B cell (primary cell): ENCODE measurements at regions not wholly inside any gene's neighbourhood (a gene's known extent, or its start where the extent isn't known, plus 50 kb on each side); places are given as distances from the start of the nearest gene placed in this dataset.
"Not testable (repeated sequence)": the region's sequence is repeated elsewhere in the genome, so short reads cannot be mapped to it uniquely, and the experiment has no call there.

Experiments used
- ATAC-seq: fragments of 200-7000 bp; cut with Tn5 transposase; one replicate; pipeline ENCODE4 v1.10.0; 2021; ENCODE audit warnings: low read depth, mild to moderate bottlenecking, moderate number of reproducible peaks, moderate library complexity
- CTCF ChIA-PET: fragments of 350-600 bp; sonication (Branson Sonifier 250); formaldehyde crosslinking; loops from one replicate; lab custom pipeline; 2021; ENCODE audit warnings: antibody characterized with exemption, inconsistent platforms; lab: Charles Lee
- POLR2A ChIA-PET: fragments of 350-600 bp; sonication (Branson Sonifier 250); formaldehyde crosslinking; loops from one replicate; lab custom pipeline; 2021; ENCODE audit warnings: antibody characterized with exemption; lab: Charles Lee
- DNase-seq: peaks from one replicate; pipeline ENCODE4 v3.0.0; 2013
- H2AFZ ChIP-seq: 2 replicates; pipeline ENCODE4 v1.6.1; 2012; ENCODE audit warnings: mild to moderate bottlenecking, low read depth, low read length; ENCODE audit not compliant: insufficient read depth, poor library complexity, severe bottlenecking
- H3K27ac ChIP-seq, 2 donors: 1 replicate in 1 of 2; 2 replicates in 1 of 2; pipeline ENCODE4 v1.5.1; 2012 to 2013; ENCODE audit warnings: low read length in 2 of 2, mild to moderate bottlenecking in 2 of 2, moderate library complexity in 1 of 2
- H3K27me3 ChIP-seq, 4 experiments: fragments of 200-600 bp in 1 of 4; sonication (generic) in 1 of 4; replicated peaks in 1 of 4; 1 replicate in 2 of 4; 2 replicates in 2 of 4; pipeline versions ENCODE4 v1.6.1 to v1.7.0; 2013 to 2016; ENCODE audit warnings: low read length in 3 of 4, mild to moderate bottlenecking in 2 of 4, mixed read lengths in 1 of 4, moderate library complexity in 1 of 4; ENCODE audit not compliant: insufficient read depth in 4 of 4, control insufficient read depth in 3 of 4; ENCODE audit errors: control extremely low read depth in 1 of 4
- H3K36me3 ChIP-seq, 2 experiments: replicated peaks in 1 of 2; 1 replicate in 1 of 2; 2 replicates in 1 of 2; pipeline versions ENCODE4 v1.6.1 to v1.7.1; 2013; ENCODE audit warnings: low read length in 1 of 2; ENCODE audit not compliant: insufficient read depth in 2 of 2, control insufficient read depth in 1 of 2; ENCODE audit errors: control extremely low read depth in 1 of 2, extremely low read depth in 1 of 2
- H3K4me1 ChIP-seq, 2 donors: fragments of 200-600 bp in 1 of 2; sonication (generic) in 1 of 2; 1 replicate in 1 of 2; 2 replicates in 1 of 2; pipeline versions ENCODE4 v1.5.1 to v1.6.1; 2013 to 2017; ENCODE audit warnings: low read length in 2 of 2; ENCODE audit not compliant: control insufficient read depth in 2 of 2, insufficient read depth in 2 of 2
- H3K4me2 ChIP-seq: replicated peaks from 2 replicates; pipeline ENCODE3; 2012; ENCODE audit warnings: mild to moderate bottlenecking, low read depth, low read length; ENCODE audit not compliant: poor library complexity, severe bottlenecking
- H3K4me3 ChIP-seq, 5 experiments: fragments of 200-600 bp in 1 of 5; sonication (generic) in 1 of 5; 1 replicate in 3 of 5; 2 replicates in 2 of 5; pipeline versions ENCODE4 v1.5.1 to v1.7.0; 2011 to 2016; ENCODE audit warnings: low read length in 4 of 5, mild to moderate bottlenecking in 4 of 5, low read depth in 2 of 5, control low read depth in 1 of 5, moderate library complexity in 1 of 5; ENCODE audit not compliant: insufficient read depth in 1 of 5; ENCODE audit errors: control extremely low read depth in 1 of 5, extremely low read depth in 1 of 5
- H3K79me2 ChIP-seq: fragments of 200-600 bp; sonication (generic); one replicate; pipeline ENCODE4 v1.6.0; 2016; ENCODE audit warnings: low read length; ENCODE audit not compliant: control insufficient read depth, insufficient read depth
- H3K9ac ChIP-seq: fragments of 200-600 bp; sonication (generic); 2 replicates; pipeline ENCODE4 v1.6.1; 2017; ENCODE audit warnings: mild to moderate bottlenecking, low read length, moderate library complexity
- H3K9me3 ChIP-seq, 3 donors: one replicate each; pipeline versions ENCODE4 v1.6.1 to v1.7.1; 2013; ENCODE audit warnings: low read length in 2 of 3; ENCODE audit not compliant: control insufficient read depth in 2 of 3, insufficient read depth in 1 of 3; ENCODE audit errors: control extremely low read depth in 1 of 3
- H4K20me1 ChIP-seq: 2 replicates; pipeline ENCODE4 v1.6.0; 2012; ENCODE audit warnings: mild to moderate bottlenecking, low read length; ENCODE audit not compliant: insufficient read depth, control insufficient read depth, poor library complexity, severe bottlenecking
- H3K27ac Mint-ChIP-seq: one replicate; pipeline ENCODE4 v1.8.0; 2021; ENCODE audit warnings: mixed read lengths
- H3K27me3 Mint-ChIP-seq: one replicate; pipeline ENCODE4 v1.8.0; 2021; ENCODE audit warnings: mixed read lengths
- H3K4me1 Mint-ChIP-seq: one replicate; pipeline ENCODE4 v1.8.0; 2021; ENCODE audit warnings: mixed read lengths
- H3K4me3 Mint-ChIP-seq: one replicate; pipeline ENCODE4 v1.8.0; 2021; ENCODE audit warnings: mixed read lengths
- H3K9me3 Mint-ChIP-seq: one replicate; pipeline ENCODE4 v1.8.0; 2022; ENCODE audit warnings: mixed read lengths; ENCODE audit not compliant: insufficient read depth
- EZH2 ChIP-seq: IDR thresholded peaks from 2 replicates; pipeline ENCODE4 v1.6.1; 2012; ENCODE audit warnings: borderline replicate concordance, low read depth, mild to moderate bottlenecking, moderate library complexity, low read length; ENCODE audit not compliant: insufficient read depth, poor library complexity, severe bottlenecking
- WGBS: methylation state at CpG from one replicate; pipeline ENCODE4 v1.1.5; 2013; ENCODE audit warnings: missing lambda C conversion rate; ENCODE audit not compliant: insufficient coverage; 5-methylcytosine and 5-hydroxymethylcytosine counted together
- intact Hi-C: fragments of 100-400 bp; cut with micrococcal nuclease; formaldehyde crosslinking; loops from one replicate; pipeline ENCODE4 v1.10.0; 2022
- TF ChIP-seq, protein P1 (sequence below): fragments of 200-600 bp; IDR thresholded peaks from one replicate; pipeline ENCODE4 v1.8.0; 2022; ENCODE audit warnings: antibody characterized with exemption, mild to moderate bottlenecking

DNA sequence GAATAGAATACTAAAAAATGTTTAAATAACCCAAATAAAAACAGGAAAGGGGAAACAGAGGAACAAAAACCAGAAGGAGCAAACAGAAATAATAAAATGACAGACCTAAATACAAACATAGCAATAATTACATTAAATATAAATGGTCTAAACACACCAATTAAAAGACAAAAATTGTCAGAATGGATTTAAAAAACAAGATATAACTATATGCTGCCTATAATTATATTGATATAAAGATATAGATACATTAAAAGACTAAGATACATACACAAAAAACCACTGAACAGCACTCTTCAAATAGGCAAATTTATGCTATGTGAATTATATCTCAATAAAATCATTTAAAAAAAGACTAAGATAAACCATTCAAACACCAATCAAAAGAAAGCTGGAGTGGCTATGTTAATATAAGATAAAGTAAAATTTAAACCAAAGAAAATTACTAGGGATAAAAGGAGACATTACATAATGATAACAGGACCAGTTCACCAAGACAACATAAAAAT lies 168.9 kb downstream of the SMAD6 start:
- no peak overlapping the region for H3K4me3 Mint-ChIP-seq
- Histone ChIP-seq H3K27me3 (no peaks in the 10 kb centered on the region), H3K4me2 (no peak overlapping the region), H3K27ac (no peak overlapping the region), H3K4me1 (peaks cover 12 to 23% of the 10 kb centered on the region in 2 donors), H2AFZ (no peak overlapping the region), H3K9ac (no peak overlapping the region), H4K20me1 (no peaks in the 10 kb centered on the region), H3K4me3 (no peak overlapping the region), H3K9me3 (peaks cover 0 to 5% (median 0%) of the 10 kb centered on the region in 3 donors), H3K79me2 (no peaks in the 10 kb centered on the region), H3K36me3 (no peaks in the 10 kb centered on the region)
- intact Hi-C loops: no loop called here
- POLR2A ChIA-PET: no interaction called here
- CTCF ChIA-PET: no interaction called here
- no peak overlapping the region for H3K27ac Mint-ChIP-seq
- H3K9me3 Mint-ChIP-seq: no peaks in the 10 kb centered on the region
- DNase-seq (no peak), ATAC-seq (no peak)
- H3K27me3 Mint-ChIP-seq: no peaks in the 10 kb centered on the region
- TF ChIP-seq, protein P1, sequence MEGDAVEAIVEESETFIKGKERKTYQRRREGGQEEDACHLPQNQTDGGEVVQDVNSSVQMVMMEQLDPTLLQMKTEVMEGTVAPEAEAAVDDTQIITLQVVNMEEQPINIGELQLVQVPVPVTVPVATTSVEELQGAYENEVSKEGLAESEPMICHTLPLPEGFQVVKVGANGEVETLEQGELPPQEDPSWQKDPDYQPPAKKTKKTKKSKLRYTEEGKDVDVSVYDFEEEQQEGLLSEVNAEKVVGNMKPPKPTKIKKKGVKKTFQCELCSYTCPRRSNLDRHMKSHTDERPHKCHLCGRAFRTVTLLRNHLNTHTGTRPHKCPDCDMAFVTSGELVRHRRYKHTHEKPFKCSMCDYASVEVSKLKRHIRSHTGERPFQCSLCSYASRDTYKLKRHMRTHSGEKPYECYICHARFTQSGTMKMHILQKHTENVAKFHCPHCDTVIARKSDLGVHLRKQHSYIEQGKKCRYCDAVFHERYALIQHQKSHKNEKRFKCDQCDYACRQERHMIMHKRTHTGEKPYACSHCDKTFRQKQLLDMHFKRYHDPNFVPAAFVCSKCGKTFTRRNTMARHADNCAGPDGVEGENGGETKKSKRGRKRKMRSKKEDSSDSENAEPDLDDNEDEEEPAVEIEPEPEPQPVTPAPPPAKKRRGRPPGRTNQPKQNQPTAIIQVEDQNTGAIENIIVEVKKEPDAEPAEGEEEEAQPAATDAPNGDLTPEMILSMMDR: no peak
- TF ChIP-seq EZH2: no peak
- peaks cover 18% of the 10 kb centered on the region for H3K4me1 Mint-ChIP-seq

DNA sequence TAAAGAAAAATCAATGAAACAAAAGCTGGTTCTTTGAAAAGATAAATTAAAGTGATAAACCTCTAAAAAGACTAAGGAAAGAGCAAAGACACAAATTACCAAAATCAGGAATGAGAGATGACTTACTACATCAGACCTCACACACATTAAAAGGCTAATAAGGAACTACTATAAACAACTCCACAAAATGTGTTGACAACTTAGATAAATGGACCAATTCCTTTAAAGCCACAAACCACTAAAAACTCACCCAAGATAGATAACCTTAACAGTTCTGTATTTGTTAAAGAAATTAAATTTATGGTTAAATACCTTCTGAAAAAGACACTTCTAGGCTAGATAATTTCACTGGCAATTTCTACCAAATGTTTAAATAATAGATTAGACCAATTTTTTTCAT lies 170.4 kb downstream of the SMAD6 start:
- CTCF ChIA-PET: interaction anchor here (0.8 to 1.6 kb wide), 2 partner anchors 9 to 21 kb away, joined by 3 to 4 read pairs; no protein-coding TSS in a partner anchor
- intact Hi-C loops: no loop called here
- no peaks in the 10 kb centered on the region for H4K20me1 ChIP-seq
- H3K9me3 ChIP-seq: no peaks in the 10 kb centered on the region
- H3K36me3 ChIP-seq: no peaks in the 10 kb centered on the region
- no peak overlapping the region for H3K4me3 ChIP-seq
- no peak overlapping the region for H3K4me3 Mint-ChIP-seq
- POLR2A ChIA-PET: no interaction called here
- no peak overlapping the region for H3K9ac ChIP-seq
- DNase-seq (no peak), ATAC-seq (no peak)
- no peak overlapping the region for H3K27ac ChIP-seq
- no peak overlapping the region for H2AFZ ChIP-seq
- peaks cover under 1 to 8% of the 10 kb centered on the region in 2 donors for H3K4me1 ChIP-seq
- no peaks in the 10 kb centered on the region for H3K9me3 Mint-ChIP-seq
- no peaks in the 10 kb centered on the region for H3K27me3 ChIP-seq
- peaks cover 4% of the 10 kb centered on the region for H3K27me3 Mint-ChIP-seq
- TF ChIP-seq, protein P1: no peak
- TF ChIP-seq EZH2: no peak
- no peaks in the 10 kb centered on the region for H3K79me2 ChIP-seq
- H3K4me2 ChIP-seq: no peak overlapping the region
- H3K27ac Mint-ChIP-seq: no peak overlapping the region
- H3K4me1 Mint-ChIP-seq: peaks cover 11% of the 10 kb centered on the region

DNA sequence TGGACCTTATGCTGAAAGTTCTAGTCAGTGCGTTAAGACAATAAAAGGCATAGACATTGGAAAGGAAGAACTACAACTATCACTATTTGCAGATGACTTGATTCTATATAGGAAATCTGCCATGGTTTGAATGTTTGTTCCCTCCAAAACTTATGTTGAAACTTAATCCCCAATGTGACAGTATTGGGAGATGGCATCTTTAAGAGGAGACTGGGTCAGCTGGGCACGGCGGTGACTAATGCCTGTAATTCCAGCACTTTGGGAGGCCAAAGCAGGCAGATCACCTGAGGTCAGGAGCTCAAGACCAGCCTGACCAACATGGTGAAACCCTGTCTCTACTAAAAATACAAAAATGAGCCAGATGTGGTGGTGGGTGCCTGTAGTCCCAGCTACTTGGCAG lies 171.3 kb downstream of the SMAD6 start:
- ATAC-seq, DNase-seq, H3K4me1 Mint-ChIP-seq, H3K79me2 ChIP-seq, H2AFZ ChIP-seq, H3K27me3 Mint-ChIP-seq, H3K27ac ChIP-seq, H3K36me3 ChIP-seq, intact Hi-C loops, H4K20me1 ChIP-seq, H3K4me1 ChIP-seq, H3K9ac ChIP-seq, H3K4me2 ChIP-seq, POLR2A ChIA-PET, H3K9me3 ChIP-seq, H3K27ac Mint-ChIP-seq, H3K4me3 ChIP-seq, H3K9me3 Mint-ChIP-seq, H3K27me3 ChIP-seq, H3K4me3 Mint-ChIP-seq: not testable (repeated sequence)
- no CpG with 5 or more reads among the region's 3 CpGs for WGBS
- CTCF ChIA-PET: interaction anchor here (1.6 kb wide), 1 partner anchor 22 kb away, joined by 4 read pairs; no protein-coding TSS in a partner anchor
